GM18498 (cell line): ENCODE measurements at regions not wholly inside any gene's neighbourhood (a gene's known extent, or its start where the extent isn't known, plus 50 kb on each side); places are given as distances from the start of the nearest gene placed in this dataset.
A peak's percentile ranks its signal among the peaks of the same experiment; 100 is the strongest.

Experiments
- ATAC-seq: cut with Tn5 transposase; IDR thresholded peaks from one replicate; pipeline ENCODE4 v1.9.1; 2021; ENCODE audit warnings: mild to moderate bottlenecking, moderate library complexity; ENCODE audit not compliant: unreplicated experiment

DNA sequence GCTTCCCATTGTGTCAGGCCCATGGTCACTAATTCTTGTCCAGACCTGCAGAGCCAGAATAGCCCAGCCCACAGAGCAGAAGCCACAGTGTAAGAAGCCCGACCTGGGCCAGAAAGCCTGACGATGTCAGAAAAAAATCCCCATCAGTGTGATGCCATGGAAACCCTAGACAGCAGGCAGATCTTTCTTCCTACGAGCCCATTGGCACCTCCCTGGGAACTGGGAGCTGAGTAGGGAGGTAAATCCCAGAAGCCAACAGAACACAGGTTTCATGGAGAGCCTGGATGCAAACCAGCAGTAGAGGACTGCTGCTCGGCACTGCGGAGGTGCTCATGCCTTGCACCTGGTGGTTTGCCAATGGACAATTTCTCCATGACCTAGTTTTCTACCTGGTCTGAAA lies 82.2 kb upstream of the SLC22A16 start:
- no peak for ATAC-seq

DNA sequence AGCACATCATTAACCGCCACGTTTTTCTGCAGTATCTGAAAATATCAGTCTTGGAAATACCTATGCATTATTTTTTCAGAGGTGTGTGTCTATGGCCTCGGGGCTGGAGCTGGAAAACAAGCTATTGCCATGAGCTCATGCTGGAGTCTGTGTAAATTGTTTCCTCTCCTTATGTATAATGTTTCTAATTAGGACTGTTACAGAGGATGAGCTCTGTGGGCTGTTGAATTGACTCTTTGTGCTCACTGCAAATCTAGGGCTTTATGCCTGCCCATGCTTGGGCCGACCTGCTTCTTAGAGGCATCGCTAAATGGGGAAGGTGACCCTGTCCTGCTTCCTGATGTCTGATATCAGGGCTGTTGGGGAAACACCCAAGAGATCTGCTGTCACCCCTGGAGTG lies 80.8 kb upstream of the SLC22A16 start:
- ATAC-seq: no peak

DNA sequence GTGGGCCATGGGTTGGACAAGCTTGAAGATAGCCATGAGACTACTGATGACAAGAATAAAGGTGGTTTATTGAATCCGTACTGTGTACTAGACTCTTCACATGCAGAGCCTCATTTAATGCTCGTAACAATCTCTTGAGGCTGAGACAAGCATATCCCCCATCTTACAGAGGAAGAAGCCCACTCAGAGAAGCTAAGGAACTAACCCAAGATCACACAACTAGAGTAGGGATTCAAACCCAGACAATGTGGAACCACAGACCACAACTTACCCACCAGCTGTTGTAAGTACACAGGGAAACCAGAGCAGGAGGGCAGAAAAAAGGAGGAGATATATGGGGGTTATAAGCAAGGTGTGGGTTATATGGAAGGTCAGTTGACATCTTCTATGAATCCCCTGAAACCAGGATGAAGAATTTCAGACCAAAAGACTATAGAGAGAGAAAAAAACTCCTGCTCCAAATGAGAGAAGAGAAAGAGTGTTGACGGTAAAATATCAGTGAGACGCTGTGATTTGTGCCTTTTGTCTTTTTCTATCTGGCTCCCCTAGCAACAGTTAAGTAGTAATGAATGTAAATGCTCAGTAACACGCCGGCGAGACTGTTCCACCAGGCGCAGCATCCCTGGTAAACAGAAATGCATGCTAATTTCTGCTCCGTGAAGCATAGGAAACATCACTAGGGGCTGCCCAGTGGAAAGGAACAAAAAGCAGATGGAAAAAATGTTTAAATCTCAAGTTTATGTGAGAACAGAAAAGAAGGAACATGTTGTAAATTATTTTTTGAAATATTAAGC lies 80.1 kb upstream of the SLC22A16 start:
- ATAC-seq: no peak

DNA sequence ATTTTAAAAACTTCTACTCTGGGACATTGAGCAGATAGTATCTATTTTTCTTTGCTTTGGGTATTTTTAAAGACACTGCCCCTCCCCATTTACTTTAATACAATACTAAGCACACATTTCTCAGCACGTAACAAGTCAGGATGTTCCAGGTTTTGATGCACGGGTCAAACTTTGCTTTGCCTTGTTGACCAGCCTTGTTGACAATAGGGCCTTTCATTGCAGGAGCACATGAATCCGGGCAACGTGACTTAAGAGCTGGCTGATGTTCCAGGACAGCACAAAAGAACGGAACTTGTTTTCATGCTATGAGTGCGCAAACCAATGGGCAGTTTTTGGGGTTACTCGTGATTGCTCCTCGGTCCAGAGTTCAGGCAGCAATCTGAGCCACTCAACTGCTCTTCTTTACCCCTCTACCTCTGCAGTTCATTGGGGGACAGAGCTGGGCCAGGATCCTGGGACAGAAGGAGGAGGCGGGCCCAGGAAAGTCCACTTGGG lies 78.6 kb upstream of the SLC22A16 start:
- no peak for ATAC-seq

DNA sequence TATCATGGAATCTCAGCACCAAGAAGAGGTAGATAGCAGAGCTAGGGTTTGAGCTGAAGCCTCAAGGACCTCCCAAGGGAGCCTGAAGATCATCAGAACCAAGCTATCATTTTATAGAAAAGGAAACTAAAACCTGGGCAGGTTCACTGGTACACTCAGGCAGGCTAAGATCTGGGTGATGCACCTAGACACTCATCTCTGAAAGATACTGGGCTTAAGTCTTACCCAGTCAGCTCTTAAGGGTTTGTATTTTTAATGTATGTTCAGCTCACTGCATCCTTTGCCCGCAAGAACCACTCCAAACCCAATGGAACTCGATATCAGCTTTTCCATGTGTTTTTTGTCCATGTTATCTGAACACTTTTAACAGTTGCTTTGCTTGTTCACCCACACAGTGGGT lies 78.0 kb upstream of the SLC22A16 start:
- no peak for ATAC-seq

DNA sequence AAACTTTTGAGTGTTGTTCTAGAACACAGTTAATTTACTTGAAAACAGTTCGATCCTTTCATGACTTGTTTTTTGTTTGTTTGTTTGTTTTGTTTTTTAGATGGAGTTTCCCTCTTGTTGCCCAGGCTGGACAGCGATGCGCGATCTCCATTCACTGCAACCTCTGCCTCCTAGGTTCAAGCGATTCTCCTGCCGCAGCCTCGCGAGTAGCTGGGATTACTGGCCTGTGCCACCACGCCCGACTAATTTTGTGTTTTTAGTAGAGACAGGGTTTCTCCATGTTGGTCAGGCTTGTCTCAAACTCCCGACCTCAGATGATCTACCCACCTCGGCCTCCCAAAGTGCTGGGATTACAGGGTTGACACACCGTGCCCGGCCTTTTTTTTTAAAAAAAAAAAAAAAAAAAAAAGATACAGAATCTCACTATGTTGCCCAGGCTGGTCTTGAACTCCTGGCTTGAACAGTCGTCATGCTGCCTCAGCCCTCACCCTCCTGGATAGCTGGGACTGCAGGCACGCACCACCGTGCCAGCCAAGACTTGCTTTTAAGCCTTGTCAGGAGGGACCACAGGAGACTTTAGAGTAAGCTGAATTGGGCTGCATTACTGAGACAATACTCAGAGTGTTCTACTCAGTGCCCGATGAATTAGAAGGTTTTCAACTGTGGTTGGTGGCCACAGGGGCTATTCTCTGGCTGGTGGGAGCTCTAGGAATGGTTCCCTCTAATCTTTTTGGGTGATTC lies 76.7 kb upstream of the SLC22A16 start:
- ATAC-seq: no peak

DNA sequence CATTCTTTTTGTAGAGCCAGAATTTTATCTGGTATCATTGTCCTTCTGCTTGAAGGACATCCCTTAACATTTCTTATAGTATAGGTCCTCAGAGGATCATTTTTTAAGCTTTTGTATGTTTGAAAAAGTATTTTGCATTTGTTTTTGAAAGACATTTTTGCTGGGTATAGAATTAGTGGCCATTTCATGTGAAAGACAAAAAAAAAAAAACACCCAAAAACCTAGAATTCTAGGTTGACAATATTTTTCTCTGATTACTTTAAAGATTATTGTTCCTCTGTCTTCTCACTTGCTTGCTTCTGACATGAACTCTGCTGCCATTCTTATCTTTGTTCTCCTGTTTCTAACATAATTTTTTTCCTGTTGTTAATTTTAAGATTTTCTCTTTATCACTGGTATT lies 75.7 kb upstream of the SLC22A16 start:
- ATAC-seq: no peak

DNA sequence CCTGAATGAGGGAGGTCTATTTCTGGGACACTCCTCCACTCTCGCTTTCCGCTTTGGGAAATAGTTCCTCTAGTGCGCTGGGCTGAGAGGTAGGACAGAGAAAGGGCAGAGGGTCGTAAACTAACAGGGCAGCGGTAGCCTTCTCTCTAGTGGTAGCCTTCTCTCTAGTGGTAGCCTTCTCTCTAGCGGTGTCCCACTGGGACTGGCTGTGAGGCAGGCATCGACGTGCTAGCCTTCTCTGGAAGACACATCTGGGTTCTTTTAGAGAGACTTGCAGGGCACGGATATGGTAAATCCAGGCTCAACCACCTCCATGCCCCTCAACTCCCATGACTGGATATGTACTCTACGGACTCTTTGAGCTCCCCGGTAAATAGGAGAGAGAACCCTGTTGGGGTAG lies 74.7 kb upstream of the SLC22A16 start:
- no peak for ATAC-seq

DNA sequence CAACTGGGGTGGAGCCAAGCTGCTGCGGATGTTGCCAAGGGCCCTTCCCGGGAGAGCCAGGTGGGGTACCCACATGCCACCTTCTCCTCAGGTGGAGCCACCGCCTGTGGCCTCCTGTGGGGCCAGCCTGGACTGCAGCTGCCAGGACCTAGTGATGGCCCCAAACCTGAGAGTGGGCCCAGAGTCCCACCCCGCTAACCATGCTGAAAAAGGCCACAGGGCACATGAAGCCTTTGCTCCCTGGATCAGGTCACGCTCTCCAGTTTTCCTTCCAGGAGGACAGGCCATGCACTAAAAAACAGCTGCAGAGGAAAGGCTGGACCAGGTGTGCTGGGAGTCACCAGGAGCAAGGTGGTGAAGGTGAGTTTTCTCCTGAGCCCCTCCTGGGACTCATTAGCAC lies 73.9 kb upstream of the SLC22A16 start:
- no peak for ATAC-seq

DNA sequence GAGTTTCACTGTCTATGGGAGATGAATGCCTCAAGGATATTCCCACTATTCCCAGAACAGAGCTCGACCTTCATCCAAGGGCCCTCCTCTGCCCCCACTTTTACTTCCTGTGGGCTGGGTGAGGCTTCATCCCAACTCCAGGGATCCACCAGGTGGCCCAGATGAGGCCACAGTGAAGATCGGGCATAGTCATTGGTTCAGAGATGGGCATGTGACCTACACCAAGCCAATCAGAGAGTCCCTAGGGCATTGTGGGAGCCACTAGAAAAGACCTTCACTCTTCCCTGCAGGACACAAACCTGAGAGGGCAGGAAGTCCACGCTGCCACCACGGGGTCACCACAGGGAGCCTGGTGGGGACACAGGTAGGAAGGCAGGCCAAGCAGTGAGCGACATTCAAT lies 72.9 kb upstream of the SLC22A16 start:
- no peak for ATAC-seq

DNA sequence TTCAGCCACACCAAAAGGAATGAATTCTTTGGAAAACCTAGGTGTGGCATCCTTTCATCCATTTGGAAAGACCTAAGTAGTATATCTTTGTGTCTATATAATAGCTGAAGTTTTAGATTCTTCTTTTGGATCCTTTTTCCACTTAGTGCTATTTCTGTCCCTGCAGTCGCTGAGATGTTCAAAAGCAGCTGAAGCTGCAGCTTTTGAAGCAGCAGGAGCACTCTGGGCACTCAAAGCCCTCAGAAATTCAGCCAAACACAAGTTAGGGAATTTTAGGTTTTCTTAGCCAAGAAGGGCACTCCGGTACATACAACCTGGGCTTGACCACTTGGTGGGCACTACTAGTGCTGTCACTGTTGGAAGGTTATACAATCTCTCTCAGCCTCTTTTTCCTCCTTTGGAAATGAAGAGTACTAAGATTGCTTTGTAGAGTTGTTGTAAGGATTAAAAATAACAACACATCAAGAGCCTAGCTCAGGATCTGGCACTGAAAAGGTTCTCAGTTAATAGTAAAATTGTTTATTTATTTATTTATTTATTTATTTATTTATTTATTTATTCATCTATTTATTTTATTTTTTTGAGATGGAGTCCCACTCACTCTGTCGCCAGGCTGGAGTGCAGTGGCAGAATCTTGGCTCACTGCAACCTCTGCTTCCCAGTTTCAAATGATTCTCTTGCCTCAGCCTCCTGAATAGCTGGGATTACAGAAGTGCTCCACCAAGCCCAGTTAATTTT lies 71.9 kb upstream of the SLC22A16 start:
- no peak for ATAC-seq

DNA sequence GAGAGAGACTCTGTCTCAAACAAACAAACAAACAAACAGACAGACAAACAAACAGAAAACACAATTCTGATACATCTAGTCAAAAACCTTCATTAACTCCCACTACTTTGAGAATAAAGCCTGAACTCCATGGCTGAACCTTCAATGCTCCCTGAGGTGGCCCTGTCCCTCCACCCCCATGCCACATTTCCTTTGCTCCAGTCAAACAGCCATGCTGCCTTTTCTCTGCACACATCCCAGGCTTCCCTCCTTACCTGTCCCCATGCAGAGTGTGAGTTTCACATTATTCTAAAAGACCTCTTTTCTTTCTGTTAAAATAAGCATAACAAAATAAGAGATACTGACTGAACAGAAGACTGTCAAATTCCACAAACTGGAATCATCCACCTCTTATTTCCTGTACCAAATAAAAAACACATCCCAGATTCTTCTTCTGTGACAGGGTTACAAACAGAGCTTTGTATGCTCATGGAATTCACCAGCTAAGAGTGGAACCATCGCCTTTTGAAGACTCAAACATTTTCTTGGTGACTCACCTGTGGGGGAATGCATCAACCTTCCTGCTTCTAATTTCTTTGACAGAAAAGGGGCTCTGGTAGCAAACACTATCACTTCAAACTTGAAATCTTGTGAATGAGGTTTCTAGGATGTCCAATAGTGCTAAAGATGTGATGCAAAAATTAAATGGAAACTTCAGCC lies 71.0 kb upstream of the SLC22A16 start:
- ATAC-seq: no peak

DNA sequence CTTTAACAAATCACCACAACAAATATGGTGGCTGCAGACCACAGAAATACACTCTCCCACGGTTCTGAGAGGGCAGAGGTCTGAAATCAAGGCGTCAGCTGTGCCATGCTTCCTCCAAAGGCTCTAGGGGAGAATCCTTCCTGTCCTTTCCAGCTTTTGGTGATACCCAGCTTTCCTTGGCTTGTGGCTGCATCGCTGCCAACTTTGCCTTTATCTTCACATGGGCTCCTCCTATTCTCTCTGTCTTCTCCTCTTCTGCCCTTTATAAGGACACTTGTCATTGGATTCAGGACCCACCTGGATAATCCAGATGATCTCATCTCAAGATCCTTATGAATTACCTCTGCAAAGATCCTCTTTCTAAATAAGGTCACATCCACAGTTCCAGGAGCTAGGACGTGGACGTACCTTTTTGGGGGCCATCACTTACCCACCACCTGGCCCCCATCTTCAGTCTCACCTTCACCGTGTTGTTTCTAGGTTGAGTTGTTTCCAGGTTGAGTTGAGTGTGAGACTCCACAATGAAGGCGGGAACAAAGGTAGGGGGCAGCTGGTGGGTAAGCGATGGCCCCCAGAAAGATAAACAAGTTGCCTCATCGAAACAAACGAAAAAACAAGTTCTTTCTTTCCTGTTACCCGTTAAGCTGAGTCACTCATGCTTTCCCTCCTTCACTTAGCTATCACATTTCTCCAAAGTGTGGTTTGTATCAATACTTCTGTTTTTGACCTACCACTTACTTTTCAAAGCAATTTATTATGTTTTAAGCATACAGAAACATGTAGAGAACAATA lies 68.9 kb upstream of the SLC22A16 start:
- ATAC-seq: no peak

DNA sequence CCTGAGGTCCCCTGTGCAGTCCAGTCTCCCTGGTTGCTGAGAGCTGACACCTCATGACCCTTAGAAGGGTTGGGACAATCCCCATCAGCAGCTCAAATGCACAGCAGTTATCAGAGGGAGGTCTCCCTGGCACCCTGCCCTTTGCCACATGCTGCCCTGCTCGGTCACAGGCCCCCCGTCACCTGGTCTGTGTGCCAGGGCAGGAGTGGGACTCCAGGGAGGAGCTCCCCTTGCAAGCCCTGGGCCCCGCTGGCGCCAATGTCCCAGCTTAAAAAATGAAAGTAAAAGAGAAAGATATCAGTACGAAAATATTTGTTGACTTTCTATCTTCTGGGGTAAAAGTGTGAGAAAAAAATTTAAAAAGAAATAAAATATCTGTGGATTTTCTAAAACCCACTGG lies 68.1 kb upstream of the SLC22A16 start:
- ATAC-seq: no peak

DNA sequence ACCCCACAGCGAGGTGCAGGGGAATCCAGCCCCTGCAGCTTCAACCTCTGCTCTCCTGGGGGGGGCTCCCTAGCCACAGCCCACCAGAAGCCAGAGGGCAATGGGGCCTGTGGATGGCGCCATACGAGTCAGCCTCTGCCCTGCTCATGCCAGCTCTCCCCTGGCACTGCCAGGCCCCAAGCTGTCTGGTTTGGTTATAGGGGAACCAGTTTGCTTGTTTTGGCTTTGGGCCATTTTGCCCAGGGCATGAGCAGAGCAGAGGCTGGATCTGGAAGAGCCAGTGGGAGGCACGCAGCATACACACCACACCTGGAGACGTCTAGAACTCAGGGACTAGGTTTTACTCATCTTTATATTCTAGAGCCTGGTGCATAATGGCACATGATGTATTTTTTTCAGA lies 66.7 kb upstream of the SLC22A16 start:
- no peak for ATAC-seq

DNA sequence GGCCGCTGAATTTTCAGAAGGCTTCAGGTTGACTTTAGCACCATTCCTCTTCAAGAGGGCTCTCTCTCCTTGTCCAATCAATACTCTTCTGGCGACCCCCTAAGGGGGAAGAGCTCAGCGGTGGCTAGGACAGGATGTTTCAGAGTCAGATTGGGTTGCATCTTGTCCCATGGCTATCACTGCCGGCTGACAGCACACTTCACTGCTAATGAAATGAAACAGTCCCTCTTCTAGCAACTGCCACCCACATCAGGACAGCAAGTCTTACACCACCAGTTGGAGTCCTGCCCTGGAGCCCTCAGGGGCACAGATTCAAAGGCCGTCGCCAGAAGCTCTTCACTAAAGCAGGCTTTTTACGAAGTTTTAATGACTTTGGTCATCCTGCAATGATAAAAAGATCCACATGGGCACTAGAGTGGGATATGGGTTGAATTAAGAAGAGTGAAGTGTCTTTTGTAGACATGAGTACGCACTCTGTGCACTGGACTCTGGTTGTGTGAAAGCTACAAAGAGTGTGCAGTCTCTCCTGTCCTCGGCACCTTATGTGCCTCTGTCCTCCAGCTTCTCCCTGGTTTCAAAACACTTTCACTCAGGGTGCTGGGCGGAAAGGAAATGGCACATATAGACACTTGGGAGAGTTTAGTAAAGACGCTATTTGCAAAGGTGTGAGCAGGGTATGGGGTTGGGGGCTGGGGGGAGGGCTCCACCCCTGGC lies 66.1 kb upstream of the SLC22A16 start:
- ATAC-seq: no peak

DNA sequence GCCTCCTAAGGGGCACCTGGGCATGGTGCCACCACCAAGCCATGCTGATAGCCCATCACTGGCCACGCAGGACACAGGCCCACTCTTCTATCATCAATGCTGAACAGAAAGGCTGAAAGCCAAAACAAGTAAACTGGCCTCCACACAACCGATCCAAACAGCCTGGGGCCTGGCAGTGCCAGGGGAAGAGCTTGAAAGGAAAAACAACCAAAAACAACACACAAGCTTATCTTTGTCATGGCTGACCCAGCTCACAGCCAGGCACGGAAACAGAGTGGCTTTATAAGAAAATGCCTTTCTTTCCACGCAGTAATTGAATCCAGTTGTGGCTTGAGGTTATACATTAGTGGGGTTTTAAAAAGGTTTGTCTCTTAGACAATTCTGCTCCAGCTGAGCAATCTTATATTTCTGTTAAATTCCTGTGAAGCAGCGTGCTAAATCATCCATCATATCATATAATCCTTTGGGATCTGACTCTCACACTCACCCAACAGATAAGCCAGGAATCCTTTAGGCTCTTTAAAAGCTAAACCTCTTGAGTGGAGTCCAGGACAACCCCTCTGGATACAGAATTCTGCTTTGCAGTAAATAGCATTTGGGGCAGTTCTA lies 65.4 kb upstream of the SLC22A16 start:
- ATAC-seq: no peak

DNA sequence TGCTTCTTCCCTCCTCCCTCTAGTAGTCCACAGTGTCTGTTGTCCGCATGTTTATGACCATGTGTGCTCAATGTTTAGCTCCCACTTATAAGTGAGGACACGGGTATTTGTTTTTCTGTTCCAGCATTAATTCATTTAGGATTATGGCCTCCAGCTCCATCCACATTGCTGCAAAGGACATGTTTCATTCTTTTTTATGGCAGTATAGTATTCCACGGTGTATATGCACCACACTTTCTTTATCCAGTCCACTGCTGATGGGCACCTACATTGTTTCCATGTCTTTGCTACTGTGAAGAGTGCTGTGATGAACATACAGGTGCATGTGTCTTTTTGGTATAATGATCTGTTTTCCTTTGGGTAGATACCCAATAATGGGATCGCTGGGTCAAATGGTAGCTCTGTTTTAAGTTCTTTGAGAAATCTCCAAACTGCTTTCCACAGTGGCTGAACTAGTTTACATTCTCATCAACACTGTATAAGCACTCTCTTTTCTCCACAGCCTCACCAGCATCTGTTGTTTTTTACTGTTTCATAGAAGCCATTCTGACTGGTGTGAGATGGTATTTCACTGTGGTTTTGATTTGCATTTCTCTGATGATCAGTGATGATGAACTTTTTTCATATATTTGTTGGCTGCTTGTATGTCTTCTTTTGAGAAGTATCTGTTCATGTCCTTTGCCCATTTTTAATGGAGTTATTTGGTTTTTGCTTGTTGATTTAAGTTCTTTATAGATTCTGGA lies 63.0 kb upstream of the SLC22A16 start:
- peak; percentile 61 for ATAC-seq
